PC-3 (cell line): ENCODE measurements at regions not wholly inside any gene's neighbourhood (a gene's known extent, or its start where the extent isn't known, plus 50 kb on each side); places are given as distances from the start of the nearest gene placed in this dataset.

ENCODE experiments used
- CTCF ChIP-seq: fragments of 300-600 bp; sonication (generic); conservative IDR thresholded peaks from 2 replicates; pipeline ENCODE4 v1.5.1; 2017; ENCODE audit warnings: antibody characterized with exemption, low read depth, mild to moderate bottlenecking, low read length
- EZH2 ChIP-seq: fragments of 300-600 bp; sonication (generic); IDR thresholded peaks from one replicate; pipeline ENCODE4 v1.6.1; 2017; ENCODE audit warnings: antibody characterized with exemption, mild to moderate bottlenecking, low read length; ENCODE audit not compliant: unreplicated experiment
- EZH2phosphoT487 ChIP-seq: fragments of 300-600 bp; sonication (generic); IDR thresholded peaks from 2 replicates; pipeline ENCODE4 v1.6.1; 2018; ENCODE audit warnings: mild to moderate bottlenecking, antibody characterized with exemption, low read length, borderline replicate concordance

GRCh38 chr1:101406271-101406670 is 169.5 kb downstream of the S1PR1 start:
- no peak for TF ChIP-seq CTCF
- no peak for TF ChIP-seq EZH2
- no peak for TF ChIP-seq EZH2phosphoT487
